ENCODE measurements at regions not wholly inside any gene's neighbourhood (a gene's known extent, or its start where the extent isn't known, plus 50 kb on each side); places are given as distances from the start of the nearest gene placed in this dataset.

GRCh38 chr2:20541294-20541640, 94.4 kb downstream of the RHOB start:
- DNase-seq: no peak

GRCh38 chr2:20541651-20542050, 94.8 kb downstream of the RHOB start:
- DNase-seq: no peak

- no peak for DNase-seq
These were observed 95.4 kb downstream of the RHOB start for GRCh38 chr2:20542269-20542668.

GRCh38 chr2:20542746-20543468, 96.0 kb downstream of the RHOB start:
- no peak for DNase-seq

GRCh38 chr2:20543469-20544152, 96.7 kb downstream of the RHOB start:
- no peak for DNase-seq

GRCh38 chr2:20544153-20544747, 97.4 kb downstream of the RHOB start:
- DNase-seq: no peak

- DNase-seq: no peak
These were observed 101.8 kb downstream of the HS1BP3 start for GRCh38 chr2:20549144-20549543.

GRCh38 chr2:20549691-20550348, 101.1 kb downstream of the HS1BP3 start:
- no peak for DNase-seq

- no peak for DNase-seq
These were observed 99.5 kb downstream of the HS1BP3 start for GRCh38 chr2:20551260-20551944.

GRCh38 chr2:20551945-20552328, 99.0 kb downstream of the HS1BP3 start:
- DNase-seq: no peak

GRCh38 chr2:20552847-20553246, 98.1 kb downstream of the HS1BP3 start:
- no peak for DNase-seq

- DNase-seq: no peak
These were observed 97.3 kb downstream of the HS1BP3 start for GRCh38 chr2:20553580-20553979.

- no peak for DNase-seq
These were observed 94.9 kb downstream of the HS1BP3 start for GRCh38 chr2:20555954-20556353.

- DNase-seq: no peak
These were observed 94.1 kb downstream of the HS1BP3 start for GRCh38 chr2:20556756-20557155.

- DNase-seq: no peak
These were observed 93.7 kb downstream of the HS1BP3 start for GRCh38 chr2:20557226-20557625.

- DNase-seq: no peak
These were observed 93.3 kb downstream of the HS1BP3 start for GRCh38 chr2:20557635-20558034.

GRCh38 chr2:20558391-20559150, 92.3 kb downstream of the HS1BP3 start:
- DNase-seq: no peak

GRCh38 chr2:20559277-20559676, 91.6 kb downstream of the HS1BP3 start:
- no peak for DNase-seq

GRCh38 chr2:20560011-20560410, 90.9 kb downstream of the HS1BP3 start:
- no peak for DNase-seq

GRCh38 chr2:20560891-20561636, 89.8 kb downstream of the HS1BP3 start:
- DNase-seq: no peak

- no peak for DNase-seq
These were observed 89.1 kb downstream of the HS1BP3 start for GRCh38 chr2:20561637-20562454.
